H9 (cell line): ENCODE measurements at regions not wholly inside any gene's neighbourhood (a gene's known extent, or its start where the extent isn't known, plus 50 kb on each side); places are given as distances from the start of the nearest gene placed in this dataset.

ENCODE experiments used
- DNase-seq: peaks from one replicate; pipeline ENCODE4 v3.0.0-alpha.2; 2017
- H2AFZ ChIP-seq: one replicate; pipeline ENCODE4 v1.6.1; 2013; ENCODE audit warnings: mild to moderate bottlenecking, low read length, control low read depth, moderate library complexity
- H2AK5ac ChIP-seq: 2 replicates; pipeline ENCODE4 v1.6.1; 2013; ENCODE audit warnings: low read length, control low read depth, mixed read lengths; ENCODE audit not compliant: insufficient read length
- H2BK120ac ChIP-seq: one replicate; pipeline ENCODE4 v1.6.1; 2013; ENCODE audit warnings: low read depth, mild to moderate bottlenecking, low read length, control low read depth, inconsistent platforms; ENCODE audit not compliant: poor library complexity, severe bottlenecking
- H2BK12ac ChIP-seq: 2 replicates; pipeline ENCODE4 v1.6.1; 2013; ENCODE audit warnings: low read length, control low read depth, mixed read lengths, low read depth; ENCODE audit not compliant: insufficient read length
- H2BK15ac ChIP-seq: 2 replicates; pipeline ENCODE4 v1.6.1; 2013; ENCODE audit warnings: low read depth, low read length, control low read depth
- H2BK20ac ChIP-seq: one replicate; pipeline ENCODE4 v1.6.1; 2013; ENCODE audit warnings: low read depth, mild to moderate bottlenecking, low read length, control low read depth, inconsistent platforms; ENCODE audit not compliant: poor library complexity, severe bottlenecking
- H2BK5ac ChIP-seq: 2 replicates; pipeline ENCODE4 v1.6.1; 2013; ENCODE audit warnings: low read length, control low read depth, mixed read lengths; ENCODE audit not compliant: insufficient read length
- H3K14ac ChIP-seq: 2 replicates; pipeline ENCODE4 v1.6.1; 2013; ENCODE audit warnings: low read length, control low read depth; ENCODE audit not compliant: insufficient read depth
- H3K18ac ChIP-seq: 2 replicates; pipeline ENCODE4 v1.6.1; 2013; ENCODE audit warnings: low read depth, mild to moderate bottlenecking, mixed read lengths, low read length, control low read depth; ENCODE audit not compliant: insufficient read length
- H3K23ac ChIP-seq: 2 replicates; pipeline ENCODE4 v1.6.1; 2013; ENCODE audit warnings: low read length, control low read depth, mixed read lengths, low read depth; ENCODE audit not compliant: insufficient read length
- H3K23me2 ChIP-seq: 2 replicates; pipeline ENCODE4 v1.6.1; 2013; ENCODE audit warnings: low read depth, mild to moderate bottlenecking, mixed read lengths, low read length, control low read depth; ENCODE audit not compliant: insufficient read length, poor library complexity, severe bottlenecking
- H3K27ac ChIP-seq: 2 replicates; pipeline ENCODE4 v1.5.1; 2013; ENCODE audit warnings: low read length, control low read depth, mixed read lengths, low read depth; ENCODE audit not compliant: insufficient read length
- H3K27me3 ChIP-seq: 2 replicates; pipeline ENCODE4 v1.6.1; 2013; ENCODE audit warnings: low read length, control low read depth, inconsistent platforms; ENCODE audit not compliant: insufficient read depth
- H3K4ac ChIP-seq: 2 replicates; pipeline ENCODE4 v1.6.1; 2013; ENCODE audit warnings: low read depth, mild to moderate bottlenecking, control low read depth, inconsistent platforms, low read length, moderate library complexity
- H3K4me1 ChIP-seq: 2 replicates; pipeline ENCODE4 v1.6.1; 2013; ENCODE audit warnings: low read length, control low read depth, inconsistent platforms; ENCODE audit not compliant: insufficient read depth
- H3K4me2 ChIP-seq: 2 replicates; pipeline ENCODE4 v1.6.1; 2013; ENCODE audit warnings: low read length, control low read depth, mixed read lengths; ENCODE audit not compliant: insufficient read length, insufficient read depth
- H3K56ac ChIP-seq: 2 replicates; pipeline ENCODE4 v1.6.1; 2013; ENCODE audit warnings: low read depth, mild to moderate bottlenecking, mixed read lengths, low read length, control low read depth; ENCODE audit not compliant: insufficient read length
- H3K79me1 ChIP-seq: 2 replicates; pipeline ENCODE4 v1.6.1; 2013; ENCODE audit warnings: low read depth, mild to moderate bottlenecking, moderate library complexity, low read length, control low read depth, inconsistent platforms; ENCODE audit not compliant: insufficient read depth, poor library complexity, severe bottlenecking
- H3K79me2 ChIP-seq: 2 replicates; pipeline ENCODE4 v1.6.1; 2013; ENCODE audit warnings: low read length, control low read depth, inconsistent platforms; ENCODE audit not compliant: insufficient read depth
- H3K9ac ChIP-seq: 2 replicates; pipeline ENCODE4 v1.6.1; 2013; ENCODE audit warnings: low read length, control low read depth, mixed read lengths; ENCODE audit not compliant: insufficient read length; ENCODE audit errors: extremely low read depth
- H3K9me3 ChIP-seq: one replicate; pipeline ENCODE4 v1.6.1; 2013; ENCODE audit warnings: low read depth, low read length, inconsistent platforms; ENCODE audit not compliant: control insufficient read depth
- H3T11ph ChIP-seq: one replicate; pipeline ENCODE4 v1.6.1; 2013; ENCODE audit warnings: mild to moderate bottlenecking, low read length, control low read depth, inconsistent platforms
- H4K20me1 ChIP-seq: one replicate; pipeline ENCODE4 v1.6.1; 2013; ENCODE audit not compliant: control insufficient read depth, insufficient read length, insufficient read depth
- H4K5ac ChIP-seq: 2 replicates; pipeline ENCODE4 v1.6.1; 2013; ENCODE audit warnings: low read depth, mild to moderate bottlenecking, mixed read lengths, low read length, control low read depth; ENCODE audit not compliant: insufficient read length
- H4K8ac ChIP-seq: replicated peaks from 2 replicates; pipeline ENCODE4 v1.6.1; 2013; ENCODE audit warnings: low read length, control low read depth, mixed read lengths, low read depth; ENCODE audit not compliant: insufficient read length
- H4K91ac ChIP-seq: 2 replicates; pipeline ENCODE4 v1.6.1; 2013; ENCODE audit warnings: low read depth, mild to moderate bottlenecking, moderate library complexity, mixed read lengths, low read length, control low read depth; ENCODE audit not compliant: insufficient read length
- H3K27ac Mint-ChIP-seq, 3 experiments: 2 replicates in 2 of 3; 3 replicates in 1 of 3; pipeline ENCODE4 v1.8.0; 2020 to 2021; ENCODE audit warnings: mixed read lengths in 3 of 3, mild to moderate bottlenecking in 1 of 3, moderate library complexity in 1 of 3
- H3K27me3 Mint-ChIP-seq: 2 replicates; pipeline ENCODE4 v1.8.0; 2021; ENCODE audit warnings: low read depth, mild to moderate bottlenecking, moderate library complexity, mixed read lengths
- H3K36me3 Mint-ChIP-seq, 3 experiments: 2 replicates in 2 of 3; 3 replicates in 1 of 3; pipeline ENCODE4 v1.8.0; 2020 to 2021; ENCODE audit warnings: low read depth in 3 of 3, mixed read lengths in 3 of 3; ENCODE audit not compliant: insufficient read depth in 1 of 3
- H3K4me1 Mint-ChIP-seq, 2 experiments: 2 replicates each; pipeline ENCODE4 v1.8.0; 2020; ENCODE audit warnings: mixed read lengths in 2 of 2
- H3K4me3 Mint-ChIP-seq, 2 experiments: 2 replicates in 1 of 2; 3 replicates in 1 of 2; pipeline ENCODE4 v1.8.0; 2020 to 2021; ENCODE audit warnings: mild to moderate bottlenecking in 2 of 2, mixed read lengths in 2 of 2, moderate library complexity in 1 of 2
- H3K9me3 Mint-ChIP-seq, 2 experiments: 2 replicates in 1 of 2; 3 replicates in 1 of 2; pipeline ENCODE4 v1.8.0; 2020; ENCODE audit warnings: mild to moderate bottlenecking in 2 of 2, mixed read lengths in 2 of 2, moderate library complexity in 1 of 2
- WGBS: extraction: QIAGEN DNeasy Blood & Tissue Kit; methylation state at CpG from one replicate; pipeline ENCODE4 v1.1.7; 2013; ENCODE audit warnings: missing lambda C conversion rate, low lambda C conversion rate, mixed read lengths; ENCODE audit not compliant: insufficient read length; ENCODE audit errors: extremely low coverage; 5-methylcytosine and 5-hydroxymethylcytosine counted together
- TF ChIP-seq, protein P1 (sequence below): fragments of 200-600 bp; sonication (generic); conservative IDR thresholded peaks from 3 replicates; pipeline ENCODE4 v1.8.0; 2021; ENCODE audit warnings: antibody characterized with exemption, mild to moderate bottlenecking

DNA sequence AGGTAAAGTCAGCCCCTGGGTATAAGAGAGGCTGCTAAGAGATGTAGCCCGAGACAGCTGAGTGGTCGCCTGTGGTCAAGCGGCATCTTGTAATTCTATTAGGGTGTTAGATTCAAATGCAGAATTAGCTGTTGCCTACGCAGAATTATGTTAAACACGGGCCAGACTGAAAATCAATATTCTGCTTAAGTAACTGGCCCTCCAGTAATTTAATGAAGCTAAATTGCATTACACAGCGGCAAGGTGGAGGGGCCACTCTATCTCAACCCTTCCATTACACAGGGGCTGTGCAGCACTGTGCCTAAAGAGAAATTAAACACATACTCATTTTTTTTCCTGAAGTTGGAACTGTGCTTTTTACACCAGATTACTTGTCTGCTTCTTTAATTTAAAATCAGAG is 448.5 kb upstream of the MGMT start:
- no peak overlapping the region for H3K27ac Mint-ChIP-seq
- Histone ChIP-seq H2BK15ac (no peak overlapping the region), H3K9me3 (no peaks in the 10 kb centered on the region), H3K79me1 (no peaks in the 10 kb centered on the region), H3T11ph (no peak overlapping the region), H2BK20ac (no peak overlapping the region), H3K27me3 (no peaks in the 10 kb centered on the region), H3K56ac (no peak overlapping the region), H3K9ac (no peak overlapping the region), H2AFZ (no peak overlapping the region), H3K4me2 (no peak overlapping the region), H3K23ac (no peak overlapping the region), H3K14ac (no peak overlapping the region), H3K18ac (no peak overlapping the region), H4K5ac (no peak overlapping the region), H3K4ac (no peak overlapping the region), H2BK5ac (no peak overlapping the region), H3K23me2 (no peaks in the 10 kb centered on the region), H4K20me1 (no peaks in the 10 kb centered on the region), H2BK120ac (no peak overlapping the region), H2AK5ac (no peak overlapping the region), H3K79me2 (no peaks in the 10 kb centered on the region), H4K8ac (no peak overlapping the region), H3K27ac (no peak overlapping the region), H3K4me1 (peaks cover 5% of the 10 kb centered on the region), H4K91ac (no peak overlapping the region), H2BK12ac (no peak overlapping the region)
- TF ChIP-seq, protein P1, sequence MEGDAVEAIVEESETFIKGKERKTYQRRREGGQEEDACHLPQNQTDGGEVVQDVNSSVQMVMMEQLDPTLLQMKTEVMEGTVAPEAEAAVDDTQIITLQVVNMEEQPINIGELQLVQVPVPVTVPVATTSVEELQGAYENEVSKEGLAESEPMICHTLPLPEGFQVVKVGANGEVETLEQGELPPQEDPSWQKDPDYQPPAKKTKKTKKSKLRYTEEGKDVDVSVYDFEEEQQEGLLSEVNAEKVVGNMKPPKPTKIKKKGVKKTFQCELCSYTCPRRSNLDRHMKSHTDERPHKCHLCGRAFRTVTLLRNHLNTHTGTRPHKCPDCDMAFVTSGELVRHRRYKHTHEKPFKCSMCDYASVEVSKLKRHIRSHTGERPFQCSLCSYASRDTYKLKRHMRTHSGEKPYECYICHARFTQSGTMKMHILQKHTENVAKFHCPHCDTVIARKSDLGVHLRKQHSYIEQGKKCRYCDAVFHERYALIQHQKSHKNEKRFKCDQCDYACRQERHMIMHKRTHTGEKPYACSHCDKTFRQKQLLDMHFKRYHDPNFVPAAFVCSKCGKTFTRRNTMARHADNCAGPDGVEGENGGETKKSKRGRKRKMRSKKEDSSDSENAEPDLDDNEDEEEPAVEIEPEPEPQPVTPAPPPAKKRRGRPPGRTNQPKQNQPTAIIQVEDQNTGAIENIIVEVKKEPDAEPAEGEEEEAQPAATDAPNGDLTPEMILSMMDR, result no peak
- H3K27me3 Mint-ChIP-seq, result no peaks in the 10 kb centered on the region
- no CpG with 5 or more reads among the region's 6 CpGs for WGBS
- H3K9me3 Mint-ChIP-seq, result no peaks in the 10 kb centered on the region
- no peak for DNase-seq
- H3K4me1 Mint-ChIP-seq, result peaks cover 25 to 31% of the 10 kb centered on the region in 2 experiments
- H3K36me3 Mint-ChIP-seq, result no peaks in the 10 kb centered on the region
- H3K4me3 Mint-ChIP-seq, result no peak overlapping the region
